Coronary artery (tissue), 2 donors: ENCODE measurements at regions not wholly inside any gene's neighbourhood (a gene's known extent, or its start where the extent isn't known, plus 50 kb on each side); places are given as distances from the start of the nearest gene placed in this dataset.

Source experiments
- DNase-seq: peaks from one replicate; pipeline ENCODE4 v3.0.0-alpha.2; 2017; ENCODE audit warnings: low spot score
- H3K27ac ChIP-seq, 2 donors: fragments of 200-600 bp; sonication (generic); one replicate each; pipeline ENCODE4 v1.5.1; 2016 to 2019
- H3K4me3 ChIP-seq: fragments of 200-600 bp; sonication (generic); 2 replicates; pipeline ENCODE4 v1.5.1; 2016; ENCODE audit warnings: mild to moderate bottlenecking, moderate library complexity
- TF ChIP-seq, protein P1 (sequence below): fragments of 200-600 bp; sonication (generic); IDR thresholded peaks from one replicate; pipeline ENCODE4 v1.5.1; 2019; ENCODE audit warnings: antibody characterized with exemption

DNA sequence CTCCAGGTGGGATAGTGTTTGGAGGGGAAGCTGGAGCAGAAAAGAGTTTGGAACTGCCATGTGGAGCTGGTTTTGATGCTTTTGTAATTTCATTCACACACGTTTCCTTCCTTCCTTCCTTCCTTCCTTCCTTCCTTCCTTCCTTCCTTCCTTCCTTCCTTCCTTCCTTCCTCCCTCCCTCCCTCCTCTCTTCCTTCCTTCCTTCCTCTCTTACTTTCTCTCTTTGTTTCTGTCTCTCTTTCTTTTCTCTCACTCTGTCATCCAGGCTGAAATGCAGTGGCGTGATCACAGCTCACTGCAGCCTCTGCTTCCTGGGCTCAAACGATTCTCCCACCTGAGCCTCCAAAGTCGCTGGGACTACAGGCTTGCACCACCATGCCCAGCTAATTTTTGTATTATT is 168.0 kb upstream of the ARID2 start:
- H3K27ac ChIP-seq: no peak overlapping the region
- TF ChIP-seq, protein P1, sequence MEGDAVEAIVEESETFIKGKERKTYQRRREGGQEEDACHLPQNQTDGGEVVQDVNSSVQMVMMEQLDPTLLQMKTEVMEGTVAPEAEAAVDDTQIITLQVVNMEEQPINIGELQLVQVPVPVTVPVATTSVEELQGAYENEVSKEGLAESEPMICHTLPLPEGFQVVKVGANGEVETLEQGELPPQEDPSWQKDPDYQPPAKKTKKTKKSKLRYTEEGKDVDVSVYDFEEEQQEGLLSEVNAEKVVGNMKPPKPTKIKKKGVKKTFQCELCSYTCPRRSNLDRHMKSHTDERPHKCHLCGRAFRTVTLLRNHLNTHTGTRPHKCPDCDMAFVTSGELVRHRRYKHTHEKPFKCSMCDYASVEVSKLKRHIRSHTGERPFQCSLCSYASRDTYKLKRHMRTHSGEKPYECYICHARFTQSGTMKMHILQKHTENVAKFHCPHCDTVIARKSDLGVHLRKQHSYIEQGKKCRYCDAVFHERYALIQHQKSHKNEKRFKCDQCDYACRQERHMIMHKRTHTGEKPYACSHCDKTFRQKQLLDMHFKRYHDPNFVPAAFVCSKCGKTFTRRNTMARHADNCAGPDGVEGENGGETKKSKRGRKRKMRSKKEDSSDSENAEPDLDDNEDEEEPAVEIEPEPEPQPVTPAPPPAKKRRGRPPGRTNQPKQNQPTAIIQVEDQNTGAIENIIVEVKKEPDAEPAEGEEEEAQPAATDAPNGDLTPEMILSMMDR: no peak
- no peak for DNase-seq
- H3K4me3 ChIP-seq: no peak overlapping the region

DNA sequence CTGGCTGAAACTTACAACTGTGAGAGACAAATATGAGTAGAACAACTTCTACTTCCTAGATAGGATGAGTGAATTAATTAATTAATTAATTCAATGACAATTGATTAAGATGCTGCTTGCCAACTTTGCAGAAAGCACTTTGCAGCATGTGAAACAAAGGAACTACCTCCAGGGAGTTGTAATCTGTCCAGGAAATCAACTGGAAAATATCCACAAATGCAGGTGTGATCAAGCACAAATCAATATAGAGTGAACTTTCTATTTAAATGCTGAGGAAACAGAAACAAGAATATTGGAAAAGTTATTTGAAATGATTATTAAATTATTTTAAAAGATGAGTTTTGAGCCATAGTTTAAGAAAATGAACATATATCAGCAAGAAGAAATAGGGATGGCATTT is 163.9 kb upstream of the ARID2 start:
- Histone ChIP-seq H3K4me3 (no peak overlapping the region), H3K27ac (no peak overlapping the region)
- no peak for DNase-seq
- TF ChIP-seq, protein P1: no peak

DNA sequence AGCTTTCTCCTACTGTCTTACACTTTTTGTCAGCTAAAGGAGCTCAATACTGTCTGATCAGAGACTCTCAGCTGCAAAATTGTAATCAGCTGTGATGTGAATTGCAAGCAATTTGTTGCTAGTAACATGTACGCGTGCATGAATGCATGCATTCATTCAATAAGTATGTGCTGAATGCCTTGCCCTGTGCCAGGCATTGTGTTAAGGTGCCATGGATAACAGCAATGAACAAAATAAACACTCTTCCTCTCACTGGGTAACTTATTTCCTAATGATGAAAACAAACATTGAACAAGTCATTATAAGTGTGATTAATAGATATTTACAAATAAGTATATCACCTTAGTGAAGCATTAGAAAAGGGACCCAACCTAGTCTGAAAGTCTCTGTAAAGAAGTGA is 163.2 kb upstream of the ARID2 start:
- Histone ChIP-seq H3K27ac (no peak overlapping the region), H3K4me3 (no peak overlapping the region)
- TF ChIP-seq, protein P1: no peak
- no peak for DNase-seq

DNA sequence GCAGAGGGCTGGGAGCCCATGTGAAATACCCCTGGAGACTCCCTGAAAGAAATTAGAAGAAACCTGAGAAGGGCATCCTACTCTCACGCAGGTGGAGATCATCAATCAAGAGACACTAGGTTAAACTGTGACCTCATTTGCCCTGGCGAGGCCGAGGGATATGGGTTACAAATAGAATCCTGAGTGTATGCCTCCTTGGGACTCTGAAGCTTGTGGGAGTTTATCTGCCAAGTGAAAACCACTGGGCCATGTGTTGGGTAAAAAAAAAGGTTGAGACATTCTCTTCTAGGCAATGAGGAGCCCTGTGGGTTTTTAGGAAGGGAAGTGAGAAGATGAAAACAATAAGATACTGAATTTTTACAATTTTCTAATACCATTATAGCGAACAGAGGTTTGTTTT is 160.7 kb upstream of the ARID2 start:
- Histone ChIP-seq H3K4me3 (no peak overlapping the region), H3K27ac (no peak overlapping the region)

DNA sequence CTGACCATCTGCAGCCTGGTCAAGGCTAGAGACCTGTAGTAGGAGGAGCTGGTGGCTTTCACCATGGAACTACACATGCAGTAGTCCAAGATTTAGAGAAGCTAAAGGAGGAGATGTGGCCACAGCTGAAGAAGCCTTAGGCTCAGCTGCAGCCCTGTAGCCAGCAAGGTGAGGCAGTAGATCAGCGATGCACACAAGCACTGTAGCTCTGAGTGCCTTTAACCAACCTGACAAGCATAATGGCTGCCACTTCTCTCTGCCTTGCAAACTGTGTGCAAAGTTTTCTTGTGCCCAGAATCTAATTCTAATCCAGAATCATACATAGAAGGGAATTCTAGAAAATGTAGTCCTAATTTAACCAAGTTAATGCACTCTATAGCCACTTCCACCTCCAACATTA is 159.0 kb upstream of the ARID2 start:
- DNase-seq: no peak
- H3K27ac ChIP-seq: no peak overlapping the region
- TF ChIP-seq, protein P1: no peak
- no peak overlapping the region for H3K4me3 ChIP-seq

More for the DNA sequence above, 160.7 kb upstream of the ARID2 start:
- TF ChIP-seq, protein P1: no peak
- DNase-seq: no peak

DNA sequence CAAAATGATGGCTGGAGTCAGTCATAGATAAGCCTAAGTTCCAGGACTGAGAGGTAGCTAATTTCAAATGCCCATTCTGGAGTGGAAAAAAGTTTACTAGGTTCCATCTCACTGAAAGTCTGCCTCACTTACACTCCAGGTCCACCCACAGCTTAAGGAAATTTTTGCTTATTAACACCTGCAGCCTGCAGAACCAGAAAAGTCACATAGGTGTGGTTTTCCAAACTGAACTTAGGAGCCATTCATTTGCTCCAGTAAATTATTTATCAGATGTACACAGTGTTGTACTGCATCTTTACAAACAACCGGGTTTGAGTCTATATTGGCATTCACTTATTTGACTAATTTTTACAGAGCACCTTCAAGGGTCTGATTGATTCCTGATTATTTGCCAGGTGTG is 157.4 kb upstream of the ARID2 start:
- DNase-seq: no peak
- no peak overlapping the region for H3K27ac ChIP-seq
- TF ChIP-seq, protein P1: no peak
- H3K4me3 ChIP-seq: no peak overlapping the region

DNA sequence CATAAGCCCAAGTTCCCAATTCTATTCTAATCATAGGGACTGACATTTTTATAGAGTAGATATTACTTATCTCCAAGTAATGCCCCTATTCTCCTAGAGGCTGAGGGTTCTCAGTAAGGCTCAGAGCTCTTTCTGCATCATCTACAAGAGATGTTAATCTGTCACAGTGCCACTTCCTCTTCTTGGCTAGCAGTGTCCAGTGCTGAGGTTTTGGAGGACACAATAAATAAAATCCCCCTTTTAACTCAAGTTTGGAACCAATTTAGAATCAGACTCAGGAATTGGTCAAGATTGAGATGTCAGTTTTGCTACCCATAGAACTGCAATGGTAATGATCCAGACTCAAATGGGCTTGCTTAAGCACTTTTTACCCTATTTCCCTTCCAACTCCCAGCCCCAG is 154.1 kb upstream of the ARID2 start:
- Histone ChIP-seq H3K27ac (no peak overlapping the region), H3K4me3 (no peak overlapping the region)
- no peak for DNase-seq
- TF ChIP-seq, protein P1: no peak
